HFF-Myc (cell line): ENCODE measurements at regions not wholly inside any gene's neighbourhood (a gene's known extent, or its start where the extent isn't known, plus 50 kb on each side); places are given as distances from the start of the nearest gene placed in this dataset.

ENCODE experiments used
- DNase-seq: peaks from one replicate; pipeline ENCODE4 v3.0.0-alpha.2; 2011; ENCODE audit warnings: low read depth; ENCODE audit errors: extremely low read depth
- H3K4me3 ChIP-seq: replicated peaks from 2 replicates; pipeline ENCODE4 v1.5.1; 2011; ENCODE audit warnings: low read depth, mild to moderate bottlenecking, control low read depth, low read length
- CTCF ChIP-seq: IDR thresholded peaks from 2 replicates; pipeline ENCODE4 v1.5.1; 2012; ENCODE audit warnings: mild to moderate bottlenecking, low read depth, low read length, control low read depth; ENCODE audit errors: missing control alignments

GRCh38 chr5:117271656-117272055, 697.0 kb upstream of the SEMA6A start:
- no peak for DNase-seq
- no peak for TF ChIP-seq CTCF
- no peak overlapping the region for H3K4me3 ChIP-seq

- no peak for DNase-seq
- no peak for TF ChIP-seq CTCF
- H3K4me3 ChIP-seq, result no peak overlapping the region
These were observed 691.7 kb upstream of the SEMA6A start for GRCh38 chr5:117266280-117266679.

GRCh38 chr5:117263231-117263630, 688.6 kb upstream of the SEMA6A start:
- no peak overlapping the region for H3K4me3 ChIP-seq
- no peak for DNase-seq
- no peak for TF ChIP-seq CTCF

- no peak for TF ChIP-seq CTCF
- no peak overlapping the region for H3K4me3 ChIP-seq
- DNase-seq, result no peak
These were observed 688.0 kb upstream of the SEMA6A start for GRCh38 chr5:117262572-117263131.

- no peak for DNase-seq
- no peak overlapping the region for H3K4me3 ChIP-seq
- TF ChIP-seq CTCF, result no peak
These were observed 687.4 kb upstream of the SEMA6A start for GRCh38 chr5:117261948-117262571.

GRCh38 chr5:117255211-117256027, 680.8 kb upstream of the SEMA6A start:
- no peak overlapping the region for H3K4me3 ChIP-seq
- TF ChIP-seq CTCF, result no peak
- no peak for DNase-seq
